DOHH2 (cell line): ENCODE measurements at regions not wholly inside any gene's neighbourhood (a gene's known extent, or its start where the extent isn't known, plus 50 kb on each side); places are given as distances from the start of the nearest gene placed in this dataset.
"Not testable (repeated sequence)": the region's sequence is repeated elsewhere in the genome, so short reads cannot be mapped to it uniquely, and the experiment has no call there.

Source experiments
- H3F3A ChIP-seq: fragments of 200-600 bp; sonication (generic), shearing (Covaris generic); 2 replicates; pipeline ENCODE4 v1.6.0; 2016; ENCODE audit warnings: antibody characterized with exemption, mild to moderate bottlenecking; ENCODE audit not compliant: control insufficient read depth, insufficient read depth
- H3K27ac ChIP-seq: fragments of 200-600 bp; sonication (generic); 2 replicates; pipeline ENCODE4 v1.5.1; 2014; ENCODE audit warnings: low read depth, mild to moderate bottlenecking, low read length, moderate library complexity
- H3K27me3 ChIP-seq: fragments of 200-600 bp; sonication (generic); 2 replicates; pipeline ENCODE4 v1.6.1; 2014; ENCODE audit warnings: mild to moderate bottlenecking, low read length, mixed read lengths; ENCODE audit not compliant: control insufficient read depth
- H3K36me3 ChIP-seq: fragments of 200-600 bp; sonication (generic); 2 replicates; pipeline ENCODE4 v1.6.1; 2014; ENCODE audit warnings: mild to moderate bottlenecking, low read length, moderate library complexity, mixed read lengths; ENCODE audit not compliant: control insufficient read depth
- H3K4me1 ChIP-seq: fragments of 200-600 bp; sonication (generic); 2 replicates; pipeline ENCODE4 v1.6.1; 2014; ENCODE audit warnings: mild to moderate bottlenecking, low read length, mixed read lengths; ENCODE audit not compliant: control insufficient read depth
- H3K4me2 ChIP-seq: fragments of 200-600 bp; sonication (generic); 2 replicates; pipeline ENCODE4 v1.6.0; 2014; ENCODE audit warnings: mild to moderate bottlenecking, low read length, moderate library complexity
- H3K4me3 ChIP-seq: fragments of 200-600 bp; sonication (generic); 2 replicates; pipeline ENCODE4 v1.5.1; 2014; ENCODE audit warnings: mild to moderate bottlenecking, low read length, mixed read lengths
- H3K79me2 ChIP-seq: fragments of 200-600 bp; sonication (generic); 2 replicates; pipeline ENCODE4 v1.6.1; 2014; ENCODE audit warnings: mild to moderate bottlenecking, low read length, mixed read lengths; ENCODE audit not compliant: control insufficient read depth
- H3K9me2 ChIP-seq: fragments of 200-600 bp; sonication (generic); replicated peaks from 2 replicates; pipeline ENCODE4 v1.6.1; 2014; ENCODE audit warnings: mild to moderate bottlenecking, low read length, mixed read lengths; ENCODE audit not compliant: control insufficient read depth
- H3K9me3 ChIP-seq: fragments of 200-600 bp; sonication (generic); 2 replicates; pipeline ENCODE4 v1.6.1; 2014; ENCODE audit warnings: antibody characterized with exemption, low read length, mixed read lengths; ENCODE audit not compliant: control insufficient read depth, insufficient read depth
- H4K20me1 ChIP-seq: fragments of 200-600 bp; sonication (generic); 2 replicates; pipeline ENCODE4 v1.6.0; 2014; ENCODE audit warnings: low read depth, mild to moderate bottlenecking, antibody characterized with exemption, low read length, moderate library complexity; ENCODE audit not compliant: control insufficient read depth, insufficient read depth
- CTCF ChIP-seq: fragments of 200-600 bp; sonication (generic); IDR thresholded peaks from one replicate; pipeline ENCODE4 v1.5.1; 2014; ENCODE audit warnings: antibody characterized with exemption, mild to moderate bottlenecking, low read depth, low read length; ENCODE audit not compliant: poor library complexity, severe bottlenecking
- EZH2phosphoT487 ChIP-seq: fragments of 200-600 bp; sonication (generic); IDR thresholded peaks from 2 replicates; pipeline ENCODE4 v1.6.1; 2017; ENCODE audit warnings: borderline replicate concordance, mild to moderate bottlenecking, antibody characterized with exemption, low read length, moderate library complexity, mixed read lengths

- Histone ChIP-seq H3K4me3 (no peak overlapping the region), H3K9me2 (no peaks in the 10 kb centered on the region), H3K27ac (no peak overlapping the region), H3K36me3 (no peaks in the 10 kb centered on the region), H3K9me3 (no peaks in the 10 kb centered on the region; the same call in 1 of the 2 replicates), H3K79me2 (no peaks in the 10 kb centered on the region), H4K20me1 (no peaks in the 10 kb centered on the region), H3K27me3 (no peaks in the 10 kb centered on the region), H3F3A (no peaks in the 10 kb centered on the region), H3K4me2 (no peak overlapping the region), H3K4me1 (no peaks in the 10 kb centered on the region)
- no peak for TF ChIP-seq EZH2phosphoT487
- no peak for TF ChIP-seq CTCF
These were observed 171.3 kb upstream of the XIRP2 start for GRCh38 chr2:166716968-166717367.

- no peaks in the 10 kb centered on the region for H3K36me3 ChIP-seq
- no peaks in the 10 kb centered on the region for H3K79me2 ChIP-seq
- no peaks in the 10 kb centered on the region for H3K9me2 ChIP-seq
- no peaks in the 10 kb centered on the region for H4K20me1 ChIP-seq
- no peak overlapping the region for H3K4me2 ChIP-seq
- no peak overlapping the region for H3K27ac ChIP-seq
- no peak for TF ChIP-seq EZH2phosphoT487
- TF ChIP-seq CTCF = no peak
- H3K4me3 ChIP-seq = no peak overlapping the region
- no peaks in the 10 kb centered on the region for H3K4me1 ChIP-seq
- H3F3A ChIP-seq = no peaks in the 10 kb centered on the region
- no peaks in the 10 kb centered on the region for H3K27me3 ChIP-seq
- no peaks in the 10 kb centered on the region for H3K9me3 ChIP-seq
These were observed 188.2 kb upstream of the XIRP2 start for GRCh38 chr2:166700079-166700478.

DNA sequence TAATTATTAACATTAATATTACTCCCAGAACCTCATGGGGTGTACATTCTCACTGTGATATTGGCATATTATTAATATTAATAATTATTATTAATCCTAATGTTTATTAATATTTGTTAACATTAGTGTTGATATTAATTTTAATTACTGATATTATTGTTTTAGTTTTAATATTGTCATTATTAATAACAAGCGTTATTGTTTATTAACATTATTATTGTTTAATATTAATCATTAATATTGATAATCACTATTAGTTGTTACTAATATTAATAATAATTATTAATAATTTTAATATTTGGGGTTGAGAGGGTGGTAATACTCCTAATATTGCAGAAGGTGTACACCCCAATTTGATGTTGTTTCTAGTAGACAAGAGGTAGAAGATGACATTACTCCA lies 193.1 kb upstream of the XIRP2 start:
- H3K9me3 ChIP-seq = no peaks in the 10 kb centered on the region
- no peaks in the 10 kb centered on the region for H3K36me3 ChIP-seq
- no peak overlapping the region for H3K4me3 ChIP-seq
- no peaks in the 10 kb centered on the region for H4K20me1 ChIP-seq
- H3K9me2 ChIP-seq = no peaks in the 10 kb centered on the region
- H3K79me2 ChIP-seq = no peaks in the 10 kb centered on the region
- H3F3A ChIP-seq = no peaks in the 10 kb centered on the region
- no peak for TF ChIP-seq CTCF
- no peak for TF ChIP-seq EZH2phosphoT487
- H3K4me1 ChIP-seq = no peaks in the 10 kb centered on the region
- H3K4me2 ChIP-seq = no peak overlapping the region
- no peaks in the 10 kb centered on the region for H3K27me3 ChIP-seq
- H3K27ac ChIP-seq = no peak overlapping the region

- H3K79me2 ChIP-seq, H3K9me2 ChIP-seq, H4K20me1 ChIP-seq, H3K9me3 ChIP-seq, H3K4me1 ChIP-seq, H3K27ac ChIP-seq, H3K4me3 ChIP-seq, H3F3A ChIP-seq, H3K4me2 ChIP-seq, H3K27me3 ChIP-seq, H3K36me3 ChIP-seq: not testable (repeated sequence)
These were observed 192.0 kb upstream of the SCN7A start for GRCh38 chr2:166686057-166686456.
